HCT116 (cell line): ENCODE measurements at regions not wholly inside any gene's neighbourhood (a gene's known extent, or its start where the extent isn't known, plus 50 kb on each side); places are given as distances from the start of the nearest gene placed in this dataset.

Source experiments
- ATAC-seq: fragments of 200-7000 bp; cut with Tn5 transposase; 2 replicates; pipeline ENCODE4 v1.9.1; 2020; ENCODE audit warnings: mild to moderate bottlenecking, moderate library complexity
- BruUV-seq: library from RNA; stranded (reverse); fragments of 400-500 nt; replicated peaks from 2 replicates; lab custom pipeline; 2021; lab: Mats Ljungman, UMichigan
- CTCF ChIA-PET: fragments of 300-600 bp; sonication (Branson Sonifier 250); formaldehyde crosslinking; loops from one replicate; lab custom pipeline; 2021; ENCODE audit warnings: antibody characterized with exemption; lab: Charles Lee
- POLR2A ChIA-PET: fragments of 300-600, 350-600 bp; sonication (Branson Sonifier 250); formaldehyde crosslinking; loops from one replicate; lab custom pipeline; 2021; ENCODE audit warnings: antibody characterized with exemption; lab: Charles Lee
- RAD21 ChIA-PET, 2 experiments: fragments of 300-600 bp; sonication (Branson Sonifier 250); formaldehyde crosslinking; loops; one replicate each; lab custom pipeline; 2023; ENCODE audit warnings: low total read pairs in 2 of 2; ENCODE audit not compliant: uncharacterized antibody in 2 of 2, unreplicated experiment in 2 of 2, low non-redundant PET in 1 of 2; lab: Charles Lee
- DNase-seq: peaks from one replicate; pipeline ENCODE4 v3.0.0-alpha.2; 2010; ENCODE audit warnings: low read depth, low spot score
- H2AFZ ChIP-seq: fragments of 200-600 bp; shearing (Covaris generic), sonication (generic); 2 replicates; pipeline ENCODE4 v1.6.1; 2017; ENCODE audit warnings: low read depth, mixed run types, mixed read lengths, antibody characterized with exemption, low read length; ENCODE audit not compliant: poor library complexity, severe bottlenecking
- H3K27ac ChIP-seq: 2 replicates; pipeline ENCODE4 v1.5.1; 2012; ENCODE audit warnings: low read depth, low read length
- H3K27me3 ChIP-seq: fragments of 200-600 bp; sonication (generic); 2 replicates; pipeline ENCODE4 v1.6.1; 2016; ENCODE audit warnings: mixed run types, low read length, mixed read lengths; ENCODE audit not compliant: insufficient read depth
- H3K36me3 ChIP-seq, 2 experiments: fragments of 200-500 bp in 1 of 2; fragments of 200-600 bp in 1 of 2; sonication (Bioruptor generic) in 1 of 2; sonication (generic) in 1 of 2; 2 replicates each; pipeline versions ENCODE4 v1.5.1 to v1.6.1; 2014 to 2016; ENCODE audit warnings: low read length in 2 of 2, inconsistent platforms in 1 of 2, mixed read lengths in 1 of 2, mixed run types in 1 of 2; ENCODE audit not compliant: insufficient read depth in 2 of 2, control insufficient read depth in 1 of 2
- H3K4me1 ChIP-seq, 2 experiments: fragments of 200-600 bp in 1 of 2; sonication (generic) in 1 of 2; 2 replicates each; pipeline versions ENCODE4 v1.5.1 to v1.6.1; 2012 to 2017; ENCODE audit warnings: low read length in 2 of 2, inconsistent platforms in 1 of 2, mild to moderate bottlenecking in 1 of 2, mixed read lengths in 1 of 2, mixed run types in 1 of 2, moderate library complexity in 1 of 2; ENCODE audit not compliant: insufficient read depth in 2 of 2, control insufficient read depth in 1 of 2
- H3K4me2 ChIP-seq: fragments of 200-600 bp; sonication (generic); 2 replicates; pipeline ENCODE4 v1.6.1; 2017; ENCODE audit warnings: mixed run types, low read length, mixed read lengths
- H3K4me3 ChIP-seq, 2 experiments: fragments of 200-600 bp in 1 of 2; sonication (generic) in 1 of 2; replicated peaks in 1 of 2; 2 replicates each; pipeline ENCODE4 v1.5.1; 2011 to 2016; ENCODE audit warnings: low read length in 2 of 2, control low read depth in 1 of 2, low read depth in 1 of 2, mild to moderate bottlenecking in 1 of 2, mixed read lengths in 1 of 2, mixed run types in 1 of 2
- H3K79me2 ChIP-seq: fragments of 200-600 bp; sonication (generic); 2 replicates; pipeline ENCODE4 v1.6.1; 2017; ENCODE audit warnings: mild to moderate bottlenecking, mixed run types, low read length, moderate library complexity, mixed read lengths; ENCODE audit not compliant: insufficient read depth
- H3K9ac ChIP-seq: fragments of 200-600 bp; sonication (generic); 2 replicates; pipeline ENCODE4 v1.6.1; 2016; ENCODE audit warnings: low read length, mixed read lengths
- H3K9me2 ChIP-seq: fragments of 200-600 bp; sonication (generic), shearing (Covaris generic); 2 replicates; pipeline ENCODE4 v1.6.1; 2017; ENCODE audit warnings: mixed run types, mild to moderate bottlenecking, moderate library complexity; ENCODE audit not compliant: insufficient read depth
- H3K9me3 ChIP-seq, 2 experiments: fragments of 200-500 bp in 1 of 2; fragments of 200-600 bp in 1 of 2; sonication (Bioruptor generic) in 1 of 2; sonication (generic) in 1 of 2; 2 replicates each; pipeline ENCODE4 v1.6.1; 2014 to 2017; ENCODE audit warnings: low read length in 2 of 2, mixed read lengths in 2 of 2, inconsistent platforms in 1 of 2, low read depth in 1 of 2, mild to moderate bottlenecking in 1 of 2, mixed run types in 1 of 2, moderate library complexity in 1 of 2; ENCODE audit not compliant: control insufficient read depth in 1 of 2, insufficient read depth in 1 of 2
- H4K20me1 ChIP-seq: fragments of 200-600 bp; sonication (generic), shearing (Covaris generic); 2 replicates; pipeline ENCODE4 v1.6.1; 2017; ENCODE audit warnings: mixed run types, mild to moderate bottlenecking, moderate library complexity; ENCODE audit not compliant: insufficient read depth
- CBX3 ChIP-seq: IDR thresholded peaks from 2 replicates; pipeline ENCODE4 v1.6.1; 2012; ENCODE audit warnings: low read depth
- CTCF ChIP-seq, 3 experiments: fragments of 200-600 bp in 1 of 3; sonication (generic) in 1 of 3; IDR thresholded peaks in 2 of 3; conservative IDR thresholded peaks in 1 of 3; 2 replicates each; pipeline ENCODE4 v1.5.1; 2012 to 2017; ENCODE audit warnings: low read depth in 2 of 3, low read length in 2 of 3, antibody characterized with exemption in 1 of 3, borderline replicate concordance in 1 of 3, control low read depth in 1 of 3, mild to moderate bottlenecking in 1 of 3, mixed read lengths in 1 of 3, mixed run types in 1 of 3, moderate library complexity in 1 of 3; ENCODE audit not compliant: insufficient read depth in 1 of 3
- EGR1 ChIP-seq: IDR thresholded peaks from 2 replicates; pipeline ENCODE4 v1.6.1; 2012; ENCODE audit warnings: low read depth
- EZH2phosphoT487 ChIP-seq: fragments of 200-600 bp; IDR thresholded peaks from 2 replicates; pipeline ENCODE4 v1.6.1; 2018; ENCODE audit warnings: antibody characterized with exemption, borderline replicate concordance
- POLR2A ChIP-seq: IDR thresholded peaks from 2 replicates; pipeline ENCODE4 v1.7.0; 2011; ENCODE audit warnings: borderline replicate concordance; ENCODE audit not compliant: insufficient read depth, insufficient read length; ENCODE audit errors: extremely low read depth
- RAD21 ChIP-seq: IDR thresholded peaks from 2 replicates; pipeline ENCODE4 v1.6.1; 2012; ENCODE audit warnings: low read depth, mild to moderate bottlenecking
- SIN3A ChIP-seq: IDR thresholded peaks from 2 replicates; pipeline ENCODE4 v1.6.1; 2012; ENCODE audit warnings: low read depth
- SP1 ChIP-seq: IDR thresholded peaks from 2 replicates; pipeline ENCODE4 v1.6.1; 2012; ENCODE audit warnings: low read depth
- YY1 ChIP-seq: IDR thresholded peaks from 2 replicates; pipeline ENCODE4 v1.6.1; 2011; ENCODE audit warnings: low read length, low read depth, moderate library complexity, mild to moderate bottlenecking; ENCODE audit not compliant: insufficient replicate concordance; ENCODE audit errors: extremely low read depth
- ZBTB33 ChIP-seq: IDR thresholded peaks from 2 replicates; pipeline ENCODE4 v1.6.1; 2011; ENCODE audit warnings: mild to moderate bottlenecking, low read length, moderate library complexity; ENCODE audit not compliant: insufficient replicate concordance; ENCODE audit errors: extremely low read depth
- intact Hi-C: fragments of 100-400 bp; cut with micrococcal nuclease; formaldehyde crosslinking; loops from 2 replicates; pipeline ENCODE4 v1.10.0; 2022

- intact Hi-C loops = no loop called here
- Histone ChIP-seq H3K9ac (no peak overlapping the region), H3K36me3 (no peaks in the 10 kb centered on the region), H3K79me2 (no peaks in the 10 kb centered on the region), H3K4me2 (no peak overlapping the region), H3K4me1 (no peaks in the 10 kb centered on the region), H2AFZ (no peak overlapping the region)
- ATAC-seq = no peak
- POLR2A ChIA-PET = no interaction called here
- TF ChIP-seq SIN3A (no peak), CBX3 (no peak), CTCF (IDR thresholded peaks at IDR 0.05 in 2 of 3, conservative IDR thresholded peaks at IDR 0.05 in 1 of 3; ENCODE audit: borderline replicate concordance in 1 of 3, insufficient read depth in 1 of 3, low read depth in 2 of 3, low read length in 2 of 3) (no peak), ZBTB33 (no peak), POLR2A (no peak), EZH2phosphoT487 (no peak), YY1 (no peak), RAD21 (no peak), EGR1 (no peak), SP1 (no peak)
- TF ChIP-seq, all 23 proteins: peak for 0
- Histone ChIP-seq H3K27ac (no peak overlapping the region), H3K9me3 (no peaks in the 10 kb centered on the region), H3K4me3 (no peak overlapping the region), H3K27me3 (no peaks in the 10 kb centered on the region), H4K20me1 (no peaks in the 10 kb centered on the region), H3K9me2 (no peaks in the 10 kb centered on the region)
- no peak for DNase-seq
- no TSS peak for BruUV-seq
- CTCF ChIA-PET = no interaction called here
- RAD21 ChIA-PET = no interaction called here
Observed at GRCh38 chr12:76246611-76247010, 101.6 kb downstream of the BBS10 start.
